GM12873 (cell line): ENCODE measurements at regions not wholly inside any gene's neighbourhood (a gene's known extent, or its start where the extent isn't known, plus 50 kb on each side); places are given as distances from the start of the nearest gene placed in this dataset.

Experiments
- CTCF ChIP-seq: IDR thresholded peaks from 2 replicates; pipeline ENCODE4 v1.5.1; 2012; ENCODE audit warnings: low read depth, mild to moderate bottlenecking, moderate library complexity, low read length, control low read depth; ENCODE audit not compliant: insufficient read depth; ENCODE audit errors: missing control alignments

GRCh38 chr10:128896116-128896795 is 570.8 kb upstream of the MGMT start:
- TF ChIP-seq CTCF: no peak

- TF ChIP-seq CTCF: no peak
These were observed 570.1 kb upstream of the MGMT start for GRCh38 chr10:128896963-128897362.

- TF ChIP-seq CTCF: no peak
These were observed 569.5 kb upstream of the MGMT start for GRCh38 chr10:128897401-128898129.

GRCh38 chr10:128898133-128898915 is 568.7 kb upstream of the MGMT start:
- TF ChIP-seq CTCF: no peak

- TF ChIP-seq CTCF: no peak
These were observed 568.2 kb upstream of the MGMT start for GRCh38 chr10:128898916-128899195.

GRCh38 chr10:128900456-128900855 is 566.6 kb upstream of the MGMT start:
- no peak for TF ChIP-seq CTCF

- no peak for TF ChIP-seq CTCF
These were observed 565.8 kb upstream of the MGMT start for GRCh38 chr10:128901236-128901635.
